CD4-positive, alpha-beta T cell treated with Interleukin-10 for 1 hour (primary cell): ENCODE measurements at regions not wholly inside any gene's neighbourhood (a gene's known extent, or its start where the extent isn't known, plus 50 kb on each side); places are given as distances from the start of the nearest gene placed in this dataset.

Experiments used
- DNase-seq: peaks from one replicate; pipeline ENCODE4 v3.0.0-alpha.2; 2020

DNA sequence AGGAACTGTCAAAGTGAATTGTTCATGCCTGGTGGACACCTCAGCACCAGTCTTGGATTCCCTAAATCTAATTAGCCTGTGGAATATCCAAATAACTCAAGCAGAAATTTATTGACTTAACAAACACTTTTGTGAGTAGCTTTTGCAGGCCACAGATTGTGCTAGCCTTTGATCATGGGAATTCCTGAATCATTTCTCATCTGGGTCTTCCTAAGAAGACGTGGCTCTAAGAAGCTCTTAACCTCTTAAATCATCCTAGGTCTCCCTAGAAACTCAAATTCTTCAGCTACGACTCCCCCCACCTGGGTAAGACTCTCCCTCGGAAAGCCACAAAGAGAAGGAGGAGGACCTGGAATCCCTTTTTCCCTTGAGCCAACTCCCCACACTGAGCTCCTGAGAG, 53.8 kb upstream of the PSEN2 start:
- no peak for DNase-seq

DNA sequence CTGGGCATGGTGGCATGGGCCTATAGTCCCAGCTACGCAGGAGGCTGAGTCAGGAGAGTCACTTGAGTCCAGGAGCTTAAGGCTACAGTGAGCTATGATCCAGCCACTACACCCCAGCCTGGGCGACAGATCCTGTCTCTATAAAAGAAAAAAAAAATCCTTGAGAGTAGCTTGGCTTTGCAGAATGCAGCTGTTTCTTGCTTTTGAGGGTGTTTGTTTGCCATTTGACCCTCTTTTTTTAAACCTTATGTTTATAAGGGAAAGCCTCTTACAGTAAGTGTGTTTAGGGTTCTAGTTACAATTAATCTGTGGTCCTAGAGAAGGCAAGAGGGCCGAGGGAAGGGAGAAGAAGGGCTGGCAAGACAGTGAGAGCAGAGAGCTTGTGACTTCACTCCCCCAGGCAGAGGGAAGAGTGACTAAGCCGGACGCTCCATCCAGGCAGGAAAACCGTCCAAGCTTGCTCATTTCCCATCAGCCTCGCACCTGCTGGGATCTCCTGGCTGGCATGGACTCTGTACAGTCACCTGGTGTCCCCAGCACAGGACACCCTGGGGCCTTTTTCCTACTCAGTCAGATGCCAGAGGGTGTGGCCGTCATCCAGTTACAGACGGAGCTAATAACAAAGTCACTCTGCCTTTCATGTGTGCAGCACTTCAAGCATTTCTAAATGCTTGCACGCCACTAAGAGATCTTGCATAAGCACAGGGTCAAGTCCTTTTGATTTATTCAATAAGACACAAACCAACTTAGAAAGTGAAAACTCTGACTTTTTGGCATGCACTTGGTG, 55.5 kb upstream of the PSEN2 start:
- no peak for DNase-seq

DNA sequence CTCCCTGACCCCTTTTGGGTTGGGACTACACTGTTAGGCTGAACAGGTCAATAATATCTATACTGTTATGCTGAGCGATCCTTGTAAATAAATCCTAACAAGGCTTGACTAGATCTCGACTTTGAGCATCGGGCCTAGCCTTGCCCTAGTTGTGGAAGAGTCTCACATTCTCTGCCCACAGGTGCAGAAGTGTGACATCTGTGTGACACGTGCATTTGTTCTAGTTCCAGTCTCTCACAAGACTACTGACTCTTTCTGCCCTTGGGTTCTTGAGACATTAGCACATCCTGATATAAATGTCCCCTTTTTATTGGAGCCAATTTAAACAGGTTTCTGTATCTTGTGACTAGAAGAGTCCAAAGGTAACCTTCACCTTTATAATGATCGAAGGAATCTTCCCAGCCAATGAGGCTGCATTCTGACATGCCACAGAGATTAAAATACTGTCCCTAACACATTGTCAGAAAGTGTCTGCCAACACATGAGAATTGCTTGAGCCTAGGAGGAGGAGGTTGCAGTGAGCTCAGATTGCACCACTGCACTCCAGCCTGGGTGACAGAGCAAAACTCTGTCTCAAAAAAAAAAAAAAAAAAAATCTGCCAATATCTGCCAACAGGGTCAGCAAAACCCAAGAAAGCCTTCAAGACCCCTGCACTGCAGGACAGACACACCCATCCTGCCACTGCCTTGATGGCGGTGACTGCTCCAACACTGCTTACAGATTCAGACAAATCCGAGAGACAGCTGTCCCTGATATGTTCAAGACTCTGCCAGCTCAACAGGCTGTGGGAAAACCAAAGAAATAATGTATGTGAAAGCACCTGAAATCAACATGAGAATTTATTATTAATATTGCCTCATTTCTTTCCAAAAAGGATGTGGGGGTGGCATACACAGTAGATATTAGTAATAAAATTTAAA, 56.5 kb upstream of the PSEN2 start:
- DNase-seq, result no peak

DNA sequence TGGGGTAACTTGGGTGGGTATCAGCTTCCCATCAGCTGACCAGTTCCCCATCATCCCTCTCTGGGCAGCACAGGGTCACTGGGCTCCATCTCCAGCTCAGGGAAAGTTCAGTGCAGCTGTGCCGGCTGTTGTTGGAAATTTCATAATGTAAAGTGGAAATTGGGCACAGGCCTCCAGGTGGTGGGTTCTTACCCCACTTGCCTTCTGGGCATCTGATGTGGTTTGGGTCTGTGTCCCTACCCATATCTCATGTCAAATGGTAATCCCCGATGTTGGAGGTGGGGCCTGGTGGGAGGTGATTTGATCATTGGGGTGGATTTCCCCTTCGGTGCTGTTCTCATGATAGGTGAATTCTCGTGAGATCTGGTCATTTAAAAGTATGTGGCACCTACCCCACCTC, 59.7 kb upstream of the PSEN2 start:
- DNase-seq, result no peak

DNA sequence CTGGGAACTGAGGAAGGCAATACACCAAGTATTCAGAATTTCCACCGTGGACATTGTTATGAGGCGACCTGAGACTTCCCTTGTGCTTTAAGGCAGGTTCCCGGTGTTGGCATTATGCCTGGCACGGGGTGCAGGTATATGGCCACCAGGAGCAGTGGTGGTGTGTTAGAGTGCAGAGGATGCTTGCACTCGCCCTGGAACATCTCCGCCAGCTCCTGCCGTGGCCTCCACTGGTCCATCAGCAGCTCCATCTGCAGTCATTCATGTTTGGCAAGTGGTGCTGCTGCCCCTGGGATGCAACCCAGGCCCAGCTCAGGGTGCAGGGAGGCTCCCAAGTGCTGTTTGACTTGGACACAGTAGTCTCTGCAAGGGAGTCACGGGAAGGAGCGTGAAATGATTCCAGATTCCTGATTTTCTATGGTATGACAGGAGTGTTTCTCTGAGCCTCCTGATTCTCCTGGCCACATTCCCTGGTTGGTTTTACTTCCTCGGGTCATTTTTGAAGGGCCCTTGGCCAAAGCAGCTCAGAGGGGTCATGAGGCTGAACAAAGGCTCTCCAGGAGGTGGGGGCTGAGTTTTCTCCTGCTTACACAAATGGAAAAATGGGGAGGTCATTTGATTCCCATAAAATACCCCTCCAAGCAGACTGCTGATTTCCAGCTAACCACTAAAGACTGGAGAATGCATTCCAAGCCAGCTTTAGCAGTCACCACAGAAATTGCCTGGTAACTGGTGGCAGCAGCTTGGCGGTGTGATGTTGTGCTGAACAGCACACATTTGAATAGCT, 60.4 kb upstream of the PSEN2 start:
- no peak for DNase-seq

DNA sequence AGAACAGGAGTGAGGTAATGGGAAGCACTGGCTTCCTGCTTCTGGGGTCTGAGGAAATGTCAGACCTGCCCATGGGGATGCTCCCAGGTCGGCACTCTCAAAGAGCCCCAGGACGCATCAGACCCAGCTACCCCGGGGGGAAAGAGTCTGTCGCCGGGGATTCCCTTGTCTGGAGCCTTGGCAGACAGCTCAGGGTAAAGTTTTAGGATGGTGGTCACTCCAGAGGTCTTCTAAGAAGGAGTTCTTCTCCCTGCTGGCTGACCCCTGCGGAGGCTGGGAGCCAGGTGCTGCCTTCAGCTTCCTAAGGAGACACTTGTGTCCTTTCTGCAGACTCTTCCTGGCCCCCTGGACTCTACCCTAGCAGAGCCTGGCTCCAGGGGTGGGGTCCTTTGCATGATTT, 61.9 kb upstream of the PSEN2 start:
- DNase-seq, result no peak

DNA sequence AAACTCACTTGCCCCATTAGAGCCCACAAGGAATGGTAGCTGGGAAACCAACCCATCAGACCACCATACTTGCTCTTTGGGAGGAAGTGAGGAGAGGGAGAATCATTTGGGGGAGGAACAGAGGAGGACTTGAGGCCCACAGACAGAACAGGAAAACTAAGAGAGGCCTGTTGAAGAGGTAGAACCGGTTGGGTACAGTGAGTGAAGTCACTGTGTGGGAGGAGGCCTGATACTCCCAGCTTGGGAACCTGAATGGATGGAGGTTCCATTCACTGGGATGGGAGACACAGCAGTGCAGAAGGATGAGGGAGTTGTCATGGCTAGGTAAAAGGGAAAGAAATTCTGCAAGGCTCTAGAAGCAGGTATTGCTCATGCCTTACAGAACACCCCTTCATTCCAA, 63.4 kb upstream of the PSEN2 start:
- no peak for DNase-seq

DNA sequence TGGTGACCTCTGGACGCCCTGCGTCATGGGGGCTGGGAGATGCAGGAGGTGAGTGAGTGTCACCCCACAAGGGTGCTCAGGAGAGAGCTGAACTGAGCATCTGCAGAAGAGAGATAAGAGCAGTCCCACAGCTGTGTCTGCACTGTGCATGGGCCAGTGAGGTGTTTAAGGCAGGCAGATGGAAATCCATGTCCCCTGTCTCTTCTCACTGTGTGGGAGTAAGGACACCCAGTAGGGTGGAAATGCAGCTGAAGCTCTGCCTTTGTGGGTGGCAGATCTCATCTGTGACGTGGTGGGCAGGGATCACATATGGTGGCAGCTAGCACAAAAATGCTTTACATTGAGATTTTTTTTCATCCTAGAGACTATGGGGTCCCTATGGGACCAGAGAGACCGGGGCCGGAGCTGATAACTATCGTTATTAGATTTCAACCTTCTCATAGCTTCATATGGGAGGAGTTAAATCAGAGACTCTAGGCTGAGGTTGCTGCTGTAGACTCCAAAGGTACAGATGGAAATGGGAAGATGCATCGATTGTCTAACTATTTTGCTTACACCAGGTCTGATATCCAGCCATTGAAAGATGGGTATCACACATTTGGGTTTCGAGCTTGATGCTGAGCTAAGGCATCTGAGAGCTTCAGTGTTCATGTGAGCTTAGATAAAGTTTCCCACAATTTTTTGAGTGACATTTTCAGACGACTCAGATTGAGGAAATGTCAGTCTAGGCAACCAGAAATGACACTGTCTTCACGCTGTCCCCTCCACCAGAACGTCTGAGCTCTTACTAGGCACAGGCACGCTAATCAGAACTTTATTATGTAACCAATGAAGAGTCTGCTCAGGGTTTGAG, 65.3 kb upstream of the PSEN2 start:
- no peak for DNase-seq

DNA sequence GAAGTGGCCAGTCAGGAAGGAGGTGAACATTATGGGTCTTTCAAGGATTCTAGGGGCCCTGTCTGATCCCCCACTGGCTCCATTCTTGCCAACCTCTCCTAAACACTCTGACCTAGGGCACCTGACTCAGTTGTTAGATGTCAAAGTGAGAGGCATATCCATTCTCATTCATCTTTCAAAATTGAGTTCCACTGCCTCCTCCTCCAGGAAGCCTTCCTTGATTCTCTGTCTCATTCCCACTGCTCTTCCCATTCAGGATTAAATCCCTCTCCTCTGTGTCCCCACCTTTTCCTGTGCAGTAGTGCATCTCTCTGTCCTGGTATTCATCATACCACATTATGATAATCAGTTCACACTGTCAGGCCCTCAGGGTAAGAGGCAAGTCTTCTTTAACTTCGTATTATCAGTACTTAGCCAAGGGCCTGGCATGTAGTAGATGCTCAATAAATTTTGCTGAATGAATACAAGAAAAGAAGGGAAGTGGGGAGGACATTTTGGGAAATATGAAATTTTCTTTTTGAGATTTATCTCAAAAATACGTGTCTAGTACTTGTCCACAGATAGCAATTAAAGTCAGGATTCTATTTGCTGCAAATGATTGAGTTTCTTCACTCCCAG, 61.8 kb upstream of the ITPKB start:
- no peak for DNase-seq

DNA sequence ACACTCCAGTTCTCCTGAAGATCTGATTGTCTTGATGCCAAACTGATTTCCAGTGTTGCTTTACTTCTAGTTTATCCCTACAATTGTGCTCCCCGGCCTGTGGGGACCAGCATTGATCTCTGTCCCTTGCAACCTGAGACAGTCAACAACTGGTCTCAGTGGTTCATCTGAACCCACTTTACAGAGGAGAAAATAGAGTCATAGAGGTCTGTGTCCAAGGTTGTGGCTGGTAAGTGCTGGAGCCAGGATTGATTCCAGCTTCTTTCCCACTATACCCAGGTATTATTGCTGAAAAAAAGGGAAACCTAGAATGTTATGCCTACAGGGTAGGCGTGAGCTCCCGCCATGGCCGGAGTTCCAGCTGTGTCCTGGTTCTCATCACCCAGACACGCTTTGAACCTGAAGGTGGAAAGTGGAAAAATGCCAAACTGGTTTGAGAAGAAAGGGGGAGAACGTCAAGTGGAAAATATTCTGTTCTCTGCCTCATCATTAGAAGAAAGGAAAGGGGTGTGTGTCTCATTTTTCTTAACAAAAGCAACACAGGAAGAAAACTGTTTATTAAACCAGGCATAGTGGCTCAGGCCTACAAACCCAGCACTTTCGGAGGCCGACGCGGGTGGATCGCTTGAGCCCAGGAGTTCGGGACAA, 60.7 kb upstream of the ITPKB start:
- no peak for DNase-seq

DNA sequence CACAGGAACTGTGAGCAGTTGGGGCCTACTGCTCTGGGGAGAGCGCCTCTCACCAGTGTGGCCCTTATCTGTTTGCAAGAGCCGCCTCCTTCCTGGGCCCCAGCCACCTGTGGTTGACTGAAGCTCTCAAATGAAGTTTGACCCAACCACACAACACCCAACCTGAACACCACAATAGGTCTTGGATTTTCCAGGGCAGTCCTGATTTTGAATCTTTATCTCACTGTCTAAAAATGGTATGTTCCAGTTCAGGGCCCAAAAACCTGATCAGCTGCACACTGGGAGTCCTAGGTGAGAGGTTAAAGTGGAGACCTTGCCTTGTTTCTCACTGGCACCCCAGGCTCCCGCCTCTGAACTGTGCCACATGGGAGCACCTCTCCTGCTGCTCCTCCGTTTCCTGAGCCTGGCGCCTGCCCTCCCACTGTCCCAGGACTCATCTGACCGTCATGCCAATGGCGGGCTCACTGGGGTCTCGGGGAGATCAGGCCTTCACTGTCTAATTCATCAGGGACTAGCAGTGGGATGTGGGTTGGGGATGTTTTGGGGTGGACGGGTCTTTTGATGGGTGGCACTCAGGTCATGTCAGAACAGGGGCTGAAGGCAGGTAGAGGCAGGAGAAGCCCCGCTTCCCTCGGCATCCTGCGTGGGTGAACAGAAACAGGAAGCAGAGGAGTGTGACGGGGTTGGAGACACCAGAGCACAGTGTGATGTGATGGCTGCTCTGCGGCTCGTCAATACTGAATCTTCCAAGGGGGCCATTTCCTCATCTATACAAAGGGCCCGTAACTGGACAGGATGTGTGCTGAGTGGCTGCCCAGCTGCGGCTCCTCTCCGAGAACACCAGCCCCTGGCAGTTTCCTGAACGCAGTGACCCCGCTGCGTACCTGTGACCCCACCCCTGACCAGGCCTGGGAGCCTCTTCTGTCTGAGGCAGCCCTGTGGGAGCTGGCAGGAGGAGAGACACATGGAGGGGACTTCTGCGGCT, 59.6 kb upstream of the ITPKB start:
- DNase-seq, result peak; percentile 75

DNA sequence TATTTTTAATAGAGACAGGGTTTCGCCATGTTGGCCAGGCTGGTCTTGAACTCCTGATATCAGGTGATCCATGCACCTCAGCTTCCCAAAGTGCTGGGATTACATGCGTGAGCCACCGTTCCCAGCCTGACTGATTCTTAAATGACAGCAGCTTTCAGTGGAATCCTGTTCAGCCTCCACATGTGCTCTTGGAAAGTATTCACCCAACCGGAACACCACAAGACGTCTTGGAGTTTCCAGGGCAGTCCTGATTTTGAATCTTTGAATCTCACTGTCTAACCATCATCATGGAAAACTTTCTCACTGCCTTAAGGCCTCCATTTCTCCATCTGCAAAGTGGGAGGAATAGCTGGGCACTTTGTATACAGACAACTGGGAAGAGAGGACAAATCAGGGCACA, 58.1 kb upstream of the ITPKB start:
- no peak for DNase-seq

DNA sequence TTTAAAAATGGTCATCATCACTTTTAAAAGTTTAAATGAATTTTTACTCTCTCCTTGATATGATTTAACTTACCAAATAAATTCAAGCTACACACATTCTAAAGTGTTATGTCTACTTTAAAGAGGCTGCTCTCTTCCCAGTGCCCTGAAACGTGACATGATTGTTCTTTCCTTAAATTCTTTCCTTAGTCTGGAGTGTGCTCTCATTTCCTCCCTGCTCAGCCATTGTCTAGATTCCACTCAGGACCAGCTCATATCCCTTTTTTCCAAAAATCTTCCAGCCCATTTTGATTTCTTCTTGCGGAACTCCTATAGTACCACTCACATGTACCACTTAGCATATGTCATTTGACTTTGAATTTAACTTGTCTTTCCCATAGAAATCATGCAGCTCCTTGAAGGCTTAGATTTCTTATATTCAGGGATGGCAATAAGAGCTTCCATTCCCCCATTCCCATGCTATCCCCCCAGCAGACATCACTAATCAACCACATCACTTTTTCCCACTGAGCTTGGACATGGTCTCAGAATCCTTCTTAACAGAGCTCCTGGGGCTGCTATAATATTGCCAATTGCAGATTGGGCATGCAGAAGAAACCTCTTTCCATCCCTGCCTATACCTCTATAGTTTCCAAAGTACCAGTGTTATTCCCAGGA, 54.7 kb upstream of the ITPKB start:
- no peak for DNase-seq

DNA sequence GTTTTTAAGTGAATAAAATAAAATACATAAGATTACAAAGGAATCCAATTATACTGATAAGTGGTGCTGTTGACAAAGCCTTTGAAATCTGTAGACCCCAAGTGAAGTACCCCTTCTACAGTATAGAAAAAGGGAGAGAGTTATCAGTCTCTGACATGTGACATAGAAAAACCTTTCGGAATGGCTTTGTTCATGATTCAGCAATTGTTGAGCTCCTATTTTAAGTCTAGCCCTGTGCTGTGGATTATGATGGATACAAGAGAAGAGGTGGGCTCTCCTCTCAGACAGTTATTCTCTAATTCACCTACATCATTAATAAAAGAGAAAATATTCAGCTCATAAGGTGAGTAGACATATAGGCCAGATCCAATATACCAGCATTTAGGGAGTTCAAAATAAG, 53.3 kb upstream of the ITPKB start:
- no peak for DNase-seq

DNA sequence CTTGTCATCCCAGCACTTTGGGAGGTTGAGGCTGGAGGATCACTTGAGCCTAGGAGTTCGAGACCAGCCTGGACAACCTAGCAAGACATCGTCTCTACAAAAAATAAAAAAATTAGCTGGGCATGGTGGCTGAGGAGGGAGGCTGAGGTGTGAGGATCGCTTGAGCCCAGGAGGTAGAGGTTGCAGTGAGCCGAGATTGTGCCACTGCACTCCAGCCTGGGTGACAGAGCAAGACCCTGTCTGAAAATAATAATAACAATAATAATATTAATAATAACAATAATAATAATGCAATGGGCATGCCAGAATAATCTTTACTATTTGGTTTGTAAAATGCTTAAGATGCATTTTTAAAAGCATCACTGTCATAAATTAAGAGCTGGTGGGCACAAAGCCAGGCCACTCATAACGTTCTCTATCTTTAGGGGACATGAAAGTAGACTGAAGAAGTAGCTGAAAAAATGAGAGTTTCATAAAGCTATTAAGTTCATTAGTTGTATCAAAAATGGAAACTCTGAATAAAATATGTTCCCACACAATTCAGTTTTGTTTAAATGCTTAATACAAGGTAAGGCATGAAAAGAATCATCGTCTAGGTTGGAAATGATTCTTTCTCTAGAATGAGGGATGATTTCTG, 51.6 kb upstream of the ITPKB start:
- DNase-seq, result no peak

DNA sequence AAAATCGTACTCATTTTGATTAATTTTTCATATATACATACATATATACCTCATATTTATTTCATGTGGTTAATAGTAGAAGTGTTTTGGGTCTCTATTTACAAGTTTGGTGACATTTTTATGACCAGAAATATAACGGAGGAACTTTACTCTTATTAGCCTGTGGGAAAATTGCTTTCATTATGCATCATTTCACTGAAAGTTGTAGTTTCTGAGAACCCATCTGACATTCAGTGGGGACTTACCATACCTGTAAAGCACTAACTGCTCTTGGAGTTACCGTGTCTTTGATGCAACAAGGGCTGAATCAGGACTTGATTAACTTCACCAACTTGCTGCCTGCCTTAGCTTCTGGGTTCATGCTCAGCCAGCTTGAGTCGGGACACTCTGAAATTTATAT, 49.9 kb upstream of the ITPKB start:
- DNase-seq, result no peak
